CD4-positive, alpha-beta T cell treated with Interleukin-4 for 4 hours (primary cell): ENCODE measurements at regions not wholly inside any gene's neighbourhood (a gene's known extent, or its start where the extent isn't known, plus 50 kb on each side); places are given as distances from the start of the nearest gene placed in this dataset.

ENCODE experiments used
- DNase-seq: peaks from one replicate; pipeline ENCODE4 v3.0.0-alpha.2; 2020

- no peak for DNase-seq
These were observed 271.3 kb downstream of the STK31 start for GRCh38 chr7:23981314-23981713.

DNA sequence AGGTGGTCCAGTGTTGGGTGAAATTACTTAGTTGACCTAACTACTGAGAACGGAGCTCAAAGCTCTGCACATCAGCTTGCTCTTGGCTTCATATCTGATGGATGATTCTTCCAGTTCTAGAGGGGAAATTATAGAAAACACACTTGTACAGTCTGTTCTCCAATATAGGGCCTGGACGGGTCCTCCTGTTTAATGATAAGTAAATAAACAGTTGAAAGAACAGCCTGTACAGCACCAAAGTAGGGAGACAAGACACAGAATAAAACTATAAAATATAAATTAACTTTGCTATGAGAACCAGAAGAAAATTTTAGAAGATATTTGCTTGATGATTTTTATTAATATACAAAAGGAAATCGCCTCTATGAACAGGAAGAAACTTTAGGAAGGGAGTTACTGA is 271.7 kb downstream of the STK31 start:
- no peak for DNase-seq

DNA sequence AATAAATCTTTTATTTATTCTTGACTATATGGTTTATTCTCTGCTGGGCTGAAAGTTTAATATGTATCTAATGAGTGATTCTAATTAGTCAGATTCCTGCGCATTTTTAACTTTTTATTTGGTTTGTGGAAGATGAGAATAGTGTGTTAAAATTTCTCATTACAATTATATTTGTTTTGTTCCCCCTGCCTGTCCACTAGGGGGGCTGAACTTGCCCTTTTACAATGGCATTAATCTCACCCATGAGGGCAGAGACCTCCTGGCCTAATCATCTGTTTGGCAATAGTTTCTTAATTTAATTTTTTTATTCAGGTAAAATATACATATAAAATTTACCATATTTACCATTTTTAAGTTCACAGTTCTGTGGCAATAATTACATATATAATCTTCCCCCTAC is 278.5 kb upstream of the NPY start:
- DNase-seq, result no peak

- no peak for DNase-seq
These were observed 273.5 kb upstream of the NPY start for GRCh38 chr7:24010495-24010894.

- no peak for DNase-seq
These were observed 266.5 kb upstream of the NPY start for GRCh38 chr7:24017519-24017918.

- no peak for DNase-seq
These were observed 265.7 kb upstream of the NPY start for GRCh38 chr7:24018331-24018730.

DNA sequence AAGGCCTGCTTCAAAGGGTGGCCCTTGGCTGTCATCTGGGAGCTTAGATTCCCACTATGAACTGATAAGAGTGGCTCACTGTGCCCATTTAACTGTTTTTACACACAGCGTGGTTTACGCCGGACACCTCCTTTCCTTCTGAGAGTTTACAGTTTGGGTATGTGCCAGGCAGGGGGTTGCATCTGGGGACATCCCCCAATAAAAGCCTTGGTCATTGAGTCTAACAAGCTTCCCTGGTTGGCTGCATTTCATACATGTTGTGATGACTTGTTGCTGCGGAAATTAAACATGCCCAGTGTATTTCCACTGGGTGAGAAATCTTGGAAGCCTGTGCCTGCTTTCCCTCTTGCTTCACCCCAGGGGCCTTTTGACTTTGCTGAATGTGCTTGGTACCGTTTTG is 264.1 kb upstream of the NPY start:
- DNase-seq, result no peak

- DNase-seq, result no peak
These were observed 259.5 kb upstream of the NPY start for GRCh38 chr7:24024276-24025068.

DNA sequence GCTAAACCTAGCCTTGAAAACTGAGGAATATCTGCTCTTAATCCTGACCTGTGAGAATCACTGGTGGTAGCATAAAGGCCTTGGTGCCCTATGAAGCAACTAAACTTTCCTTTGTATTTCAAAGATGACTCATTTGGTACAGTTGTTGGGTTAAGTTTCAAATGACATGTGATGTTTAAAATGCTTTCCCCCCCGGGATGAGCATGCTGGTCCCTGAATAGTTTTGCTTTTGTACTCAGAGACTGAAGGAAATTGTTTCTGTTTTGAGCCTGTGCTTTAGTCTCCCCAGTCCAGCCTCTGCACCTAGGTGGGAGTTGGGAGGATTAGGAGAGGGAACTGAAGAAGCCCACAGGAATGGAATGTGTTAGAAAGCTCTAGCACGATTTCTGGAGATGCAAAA is 258.9 kb upstream of the NPY start:
- no peak for DNase-seq

DNA sequence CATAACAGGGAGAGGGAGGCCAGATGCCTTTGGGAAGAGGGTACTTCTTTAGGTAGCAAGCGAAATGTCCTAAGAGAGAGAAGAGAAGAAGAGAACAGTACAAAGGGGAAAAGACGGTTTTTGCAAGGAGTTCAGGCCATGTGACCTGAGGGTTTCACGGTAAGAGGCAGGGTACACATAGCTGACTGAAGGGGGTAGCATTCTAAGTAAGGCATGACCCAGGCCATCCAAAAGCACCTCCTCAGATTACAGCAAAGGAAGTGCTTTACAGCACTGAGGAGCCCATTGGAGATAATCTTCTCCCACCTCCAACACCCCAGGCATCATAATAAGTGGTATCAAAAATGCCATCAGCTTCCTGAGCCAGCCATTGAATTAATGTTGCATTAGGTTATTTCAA is 258.2 kb upstream of the NPY start:
- no peak for DNase-seq

DNA sequence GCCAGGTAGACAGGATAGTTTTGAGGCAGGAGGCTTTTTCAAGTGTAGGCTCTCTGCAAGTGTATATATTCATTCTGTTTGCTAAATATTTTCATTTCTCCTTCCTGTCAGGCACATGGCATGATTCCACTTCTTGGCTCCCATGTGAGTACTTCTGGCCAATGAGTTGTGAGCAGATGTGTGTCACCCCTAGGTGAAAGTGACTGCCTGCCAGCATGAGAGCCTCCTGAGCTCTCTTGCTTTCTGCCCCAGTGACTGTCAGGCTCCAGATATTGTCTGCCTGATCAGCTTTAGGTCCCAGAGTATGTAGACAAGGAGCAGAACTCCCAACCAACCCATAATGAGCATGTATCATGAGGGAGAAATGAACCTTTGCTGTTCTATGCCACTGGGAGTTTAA is 257.6 kb upstream of the NPY start:
- no peak for DNase-seq

- DNase-seq, result no peak
These were observed 254.9 kb upstream of the NPY start for GRCh38 chr7:24029068-24029467.

DNA sequence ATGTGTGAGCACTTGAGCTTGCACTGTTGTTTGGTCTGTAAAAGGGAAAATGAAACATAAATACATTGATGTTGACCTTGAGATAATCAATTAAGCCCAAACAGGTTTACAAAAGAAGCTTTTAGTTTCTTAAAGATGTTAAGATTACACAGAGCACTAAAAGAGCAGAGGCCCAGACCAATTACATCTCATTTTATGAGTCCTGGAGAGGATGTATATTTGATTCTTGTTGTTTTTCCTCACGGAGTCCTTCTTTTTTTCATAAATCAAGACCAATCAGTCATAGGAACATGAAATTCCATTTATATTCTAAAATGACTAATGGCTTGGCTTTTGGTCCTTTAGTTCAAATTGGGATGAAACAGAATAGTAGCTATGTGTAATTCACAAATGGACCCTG is 249.7 kb upstream of the NPY start:
- DNase-seq, result no peak

DNA sequence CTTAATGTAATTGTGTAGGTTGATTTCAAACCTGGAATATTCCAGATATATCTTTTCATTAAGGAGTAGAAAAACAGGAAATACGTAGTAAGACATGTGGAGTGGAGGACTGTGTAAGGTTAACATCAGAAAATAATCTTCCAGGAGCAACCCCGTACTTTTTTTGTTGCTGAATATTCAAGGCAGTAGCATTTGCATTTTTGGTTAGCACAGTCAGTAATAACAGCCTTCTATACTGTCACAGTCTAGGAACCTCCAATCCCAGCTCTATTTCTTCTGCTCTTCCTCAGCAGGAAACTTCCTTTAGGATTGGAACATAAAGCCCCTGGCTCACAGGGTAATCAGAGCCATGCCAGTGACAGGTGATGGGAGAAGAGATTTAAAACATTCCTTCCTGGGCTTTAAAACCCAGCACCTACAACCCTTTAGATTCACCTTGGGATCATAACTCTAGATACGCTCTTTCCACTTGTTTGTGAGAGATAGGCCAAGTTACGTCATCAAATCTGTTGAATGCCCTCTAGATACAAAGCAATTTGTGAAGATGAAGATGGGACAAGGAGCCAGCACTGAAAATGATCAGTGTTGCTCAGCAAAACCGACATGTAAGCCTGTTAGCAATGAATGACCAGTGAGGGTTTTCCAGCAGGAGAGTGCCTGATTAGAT is 248.5 kb upstream of the NPY start:
- DNase-seq, result no peak

DNA sequence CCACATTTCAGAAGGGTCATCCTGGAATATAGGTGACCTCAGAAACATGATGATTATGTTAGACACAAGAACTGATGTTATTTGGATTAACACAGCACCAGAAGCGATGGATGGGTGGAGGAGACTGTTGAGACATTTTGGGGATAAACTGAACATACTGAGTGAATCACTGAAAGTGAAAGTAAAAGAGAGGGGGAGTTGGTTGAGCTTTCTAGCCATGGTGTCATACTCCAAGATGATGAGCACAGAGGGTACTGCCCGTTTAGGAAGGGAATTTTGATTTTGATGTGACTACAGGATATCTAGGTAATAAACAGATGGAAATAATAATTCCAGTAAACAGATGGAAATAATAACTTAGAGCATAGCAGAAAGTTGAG is 248.0 kb upstream of the NPY start:
- no peak for DNase-seq

DNA sequence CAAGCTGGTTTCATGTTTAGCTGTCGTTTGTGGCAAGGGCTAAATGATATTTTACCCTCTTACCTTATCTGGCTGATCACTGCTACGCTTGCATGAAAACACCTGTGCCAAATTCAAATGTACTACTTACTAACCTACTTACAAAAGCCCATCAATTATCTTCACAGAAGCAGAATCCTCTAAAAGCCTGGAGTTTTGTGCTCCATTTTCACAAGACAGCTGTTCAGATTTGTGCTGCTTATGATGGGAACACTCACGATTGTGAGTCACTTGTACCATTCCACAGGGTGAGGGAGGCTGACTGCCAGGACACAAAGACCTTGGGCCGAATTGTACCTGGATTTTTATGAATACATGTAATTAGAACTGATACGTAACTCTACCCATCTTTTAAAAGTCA is 245.0 kb upstream of the NPY start:
- DNase-seq, result no peak

GRCh38 chr7:24039991-24040624 is 243.9 kb upstream of the NPY start:
- no peak for DNase-seq

GRCh38 chr7:24042028-24042427 is 242.0 kb upstream of the NPY start:
- no peak for DNase-seq

DNA sequence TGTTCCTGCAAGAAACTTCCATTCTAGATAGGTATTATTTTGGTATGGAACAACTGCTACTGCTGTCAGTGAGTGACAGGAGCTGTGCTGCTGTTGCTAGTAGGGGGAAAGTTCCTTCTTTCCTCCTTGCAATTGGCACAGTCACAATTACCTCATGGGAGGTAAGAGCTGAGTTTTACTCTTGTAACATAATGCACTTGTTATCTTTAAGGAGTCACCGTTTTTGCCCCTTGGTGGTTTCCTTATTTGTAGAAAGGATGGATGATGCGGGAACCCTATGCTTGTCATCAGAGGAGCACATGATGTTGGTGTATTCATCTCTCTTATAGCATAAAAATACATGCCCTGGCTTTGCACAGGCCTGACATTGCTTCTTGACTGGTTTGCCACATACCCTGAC is 234.7 kb upstream of the NPY start:
- no peak for DNase-seq

DNA sequence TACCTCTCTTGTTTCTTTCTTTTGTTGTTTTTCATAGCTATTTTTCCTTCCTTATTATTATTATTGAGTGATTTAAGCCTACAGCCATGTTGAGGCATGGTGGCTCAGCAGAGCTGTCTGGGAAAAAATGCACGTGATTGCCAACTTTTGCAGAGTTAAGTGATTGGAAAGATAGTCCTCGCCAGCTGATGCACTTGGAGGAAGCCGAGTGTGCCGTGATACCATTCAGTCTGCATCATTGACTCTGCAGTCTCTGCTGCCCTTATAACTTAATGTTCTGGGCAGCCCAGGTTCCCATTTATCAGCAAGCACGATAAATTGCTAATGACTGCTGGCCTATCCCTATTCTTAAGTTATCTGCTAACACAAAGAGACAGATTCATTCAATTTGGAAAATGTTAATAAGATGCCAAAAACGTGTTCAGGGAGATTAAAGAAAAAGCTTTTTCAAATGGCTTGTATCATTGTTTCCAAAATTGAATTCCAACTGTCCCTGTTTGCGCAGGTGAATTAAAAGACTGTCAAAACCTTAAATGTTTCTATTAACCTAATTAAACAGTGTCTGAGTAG is 232.9 kb upstream of the NPY start:
- no peak for DNase-seq

- DNase-seq, result no peak
These were observed 232.3 kb upstream of the NPY start for GRCh38 chr7:24051651-24052050.

- DNase-seq, result peak; percentile 10
These were observed 231.3 kb upstream of the NPY start for GRCh38 chr7:24052572-24053260.

- no peak for DNase-seq
These were observed 229.8 kb upstream of the NPY start for GRCh38 chr7:24054236-24054635.
